PFSK-1 (cell line): ENCODE measurements at regions not wholly inside any gene's neighbourhood (a gene's known extent, or its start where the extent isn't known, plus 50 kb on each side); places are given as distances from the start of the nearest gene placed in this dataset.

Experiments
- FOXP2 ChIP-seq: optimal IDR thresholded peaks from 2 replicates; pipeline ENCODE3; 2011; ENCODE audit warnings: borderline replicate concordance, control low read depth, inconsistent platforms; ENCODE audit not compliant: insufficient read depth; ENCODE audit errors: extremely low read length, extremely low read depth
- POLR2AphosphoS5 ChIP-seq: IDR thresholded peaks from 2 replicates; pipeline ENCODE4 v1.6.1; 2012; ENCODE audit warnings: low read depth, mild to moderate bottlenecking, control low read depth, low read length, moderate library complexity
- SIN3A ChIP-seq: IDR thresholded peaks from 2 replicates; pipeline ENCODE4 v1.6.1; 2012; ENCODE audit warnings: mild to moderate bottlenecking, low read length, moderate library complexity, borderline replicate concordance; ENCODE audit not compliant: insufficient read depth
- TAF1 ChIP-seq: IDR thresholded peaks from 2 replicates; pipeline ENCODE4 v1.6.1; 2012; ENCODE audit warnings: low read length, control low read depth, borderline replicate concordance; ENCODE audit not compliant: insufficient read depth
- TF ChIP-seq, protein P1 (sequence below), 2 experiments: IDR thresholded peaks; 2 replicates each; pipeline versions ENCODE4 v1.6.1 to v1.8.0; 2011 to 2012; ENCODE audit warnings: low read depth in 2 of 2, low read length in 2 of 2, control low read depth in 1 of 2, inconsistent platforms in 1 of 2, mild to moderate bottlenecking in 1 of 2, moderate library complexity in 1 of 2; ENCODE audit not compliant: insufficient read depth in 1 of 2

DNA sequence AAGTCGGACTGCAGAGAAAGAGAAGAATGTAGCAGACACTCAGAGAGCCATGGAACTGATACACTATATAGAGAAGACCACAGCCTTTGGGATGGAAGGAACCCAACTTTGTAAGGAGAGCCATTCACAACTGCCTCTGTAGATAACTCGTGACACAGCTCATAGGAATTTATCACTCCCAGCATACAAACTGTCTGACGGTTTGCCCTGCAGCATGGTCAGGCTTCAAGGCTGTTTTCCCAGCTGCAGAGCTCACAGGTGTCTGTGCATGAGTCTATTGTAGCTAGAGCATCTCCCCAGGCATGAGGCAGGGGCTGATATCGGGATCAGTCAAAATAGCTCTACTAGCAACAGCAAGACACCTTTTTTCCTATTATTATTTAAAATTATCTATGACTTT is 130.5 kb upstream of the DTNBP1 start:
- TF ChIP-seq POLR2AphosphoS5 (no peak), SIN3A (no peak), TAF1 (no peak), FOXP2 (no peak)
- TF ChIP-seq, protein P1, sequence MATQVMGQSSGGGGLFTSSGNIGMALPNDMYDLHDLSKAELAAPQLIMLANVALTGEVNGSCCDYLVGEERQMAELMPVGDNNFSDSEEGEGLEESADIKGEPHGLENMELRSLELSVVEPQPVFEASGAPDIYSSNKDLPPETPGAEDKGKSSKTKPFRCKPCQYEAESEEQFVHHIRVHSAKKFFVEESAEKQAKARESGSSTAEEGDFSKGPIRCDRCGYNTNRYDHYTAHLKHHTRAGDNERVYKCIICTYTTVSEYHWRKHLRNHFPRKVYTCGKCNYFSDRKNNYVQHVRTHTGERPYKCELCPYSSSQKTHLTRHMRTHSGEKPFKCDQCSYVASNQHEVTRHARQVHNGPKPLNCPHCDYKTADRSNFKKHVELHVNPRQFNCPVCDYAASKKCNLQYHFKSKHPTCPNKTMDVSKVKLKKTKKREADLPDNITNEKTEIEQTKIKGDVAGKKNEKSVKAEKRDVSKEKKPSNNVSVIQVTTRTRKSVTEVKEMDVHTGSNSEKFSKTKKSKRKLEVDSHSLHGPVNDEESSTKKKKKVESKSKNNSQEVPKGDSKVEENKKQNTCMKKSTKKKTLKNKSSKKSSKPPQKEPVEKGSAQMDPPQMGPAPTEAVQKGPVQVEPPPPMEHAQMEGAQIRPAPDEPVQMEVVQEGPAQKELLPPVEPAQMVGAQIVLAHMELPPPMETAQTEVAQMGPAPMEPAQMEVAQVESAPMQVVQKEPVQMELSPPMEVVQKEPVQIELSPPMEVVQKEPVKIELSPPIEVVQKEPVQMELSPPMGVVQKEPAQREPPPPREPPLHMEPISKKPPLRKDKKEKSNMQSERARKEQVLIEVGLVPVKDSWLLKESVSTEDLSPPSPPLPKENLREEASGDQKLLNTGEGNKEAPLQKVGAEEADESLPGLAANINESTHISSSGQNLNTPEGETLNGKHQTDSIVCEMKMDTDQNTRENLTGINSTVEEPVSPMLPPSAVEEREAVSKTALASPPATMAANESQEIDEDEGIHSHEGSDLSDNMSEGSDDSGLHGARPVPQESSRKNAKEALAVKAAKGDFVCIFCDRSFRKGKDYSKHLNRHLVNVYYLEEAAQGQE (IDR thresholded peaks at IDR 0.05; ENCODE audit: insufficient read depth in 1 of 2, low read depth in 2 of 2, low read length in 2 of 2): no peak
